Kidney (tissue), 13 donors: ENCODE measurements at regions not wholly inside any gene's neighbourhood (a gene's known extent, or its start where the extent isn't known, plus 50 kb on each side); places are given as distances from the start of the nearest gene placed in this dataset.
A peak's percentile ranks its signal among the peaks of the same experiment; 100 is the strongest.

ENCODE experiments used
- DNase-seq, 5 donors: peaks; one replicate each; pipeline ENCODE4 v3.0.0-alpha.2; 2013 to 2020
- FAIRE-seq: peaks from 2 replicates; lab custom pipeline; 2012; peaks lifted over from hg19 to GRCh38; lab: Jason Lieb, UNC
- H3K27ac ChIP-seq, 2 donors: one replicate each; pipeline ENCODE4 v1.7.0; 2013; ENCODE audit warnings: low read depth in 2 of 2, low read length in 2 of 2, inconsistent platforms in 1 of 2
- H3K27me3 ChIP-seq: one replicate; pipeline ENCODE4 v1.7.1; 2013; ENCODE audit warnings: low read length, inconsistent platforms; ENCODE audit not compliant: control insufficient read depth, insufficient read depth
- H3K36me3 ChIP-seq, 3 donors: one replicate each; pipeline versions ENCODE4 v1.7.0 to v1.7.1; 2013; ENCODE audit warnings: low read length in 3 of 3, control low read depth in 1 of 3, inconsistent platforms in 1 of 3; ENCODE audit not compliant: insufficient read depth in 3 of 3, control insufficient read depth in 2 of 3
- H3K4me1 ChIP-seq, 3 donors: one replicate each; pipeline versions ENCODE4 v1.7.0 to v1.7.1; 2013; ENCODE audit warnings: low read length in 3 of 3, inconsistent platforms in 1 of 3, low read depth in 1 of 3; ENCODE audit not compliant: control insufficient read depth in 2 of 3, insufficient read depth in 2 of 3
- H3K4me3 ChIP-seq, 3 donors: one replicate each; pipeline versions ENCODE4 v1.7.0 to v1.8.1; 2013; ENCODE audit warnings: low read length in 3 of 3, control low read depth in 1 of 3, inconsistent platforms in 1 of 3
- H3K9ac ChIP-seq, 3 donors: one replicate each; pipeline versions ENCODE4 v1.7.0 to v1.7.1; 2013; ENCODE audit warnings: low read length in 3 of 3, control low read depth in 1 of 3, inconsistent platforms in 1 of 3
- H3K9me3 ChIP-seq, 3 donors: one replicate each; pipeline versions ENCODE4 v1.7.0 to v1.7.1; 2013; ENCODE audit warnings: low read length in 3 of 3, control low read depth in 1 of 3, inconsistent platforms in 1 of 3; ENCODE audit not compliant: control insufficient read depth in 2 of 3, insufficient read depth in 1 of 3
- intact Hi-C: fragments of 100-400 bp; cut with DNase I; formaldehyde crosslinking; loops from one replicate; pipeline ENCODE4 v1.11.1; 2022
- TF ChIP-seq, protein P1 (sequence below): IDR thresholded peaks from 3 replicates; pipeline ENCODE4 v1.5.1; 2012; ENCODE audit warnings: mild to moderate bottlenecking, moderate library complexity, borderline replicate concordance; ENCODE audit not compliant: insufficient read depth; ENCODE audit errors: extremely low read depth
- donor health status: control.
- donor health status: control.
- donor health status: control.
- donor health status: control.
- donor health status: control.
- donor health status: DM: yes; HTN: yes; CAD: no.
- donor health status: Normal renal cell carcinoma (clear cell type).

- FAIRE-seq (no peak), DNase-seq (no peak)
- Histone ChIP-seq H3K4me1 (no peaks in the 10 kb centered on the region), H3K27ac (no peak overlapping the region), H3K27me3 (no peaks in the 10 kb centered on the region), H3K9ac (no peak overlapping the region), H3K4me3 (no peak overlapping the region), H3K9me3 (no peaks in the 10 kb centered on the region), H3K36me3 (no peaks in the 10 kb centered on the region)
- TF ChIP-seq, protein P1, sequence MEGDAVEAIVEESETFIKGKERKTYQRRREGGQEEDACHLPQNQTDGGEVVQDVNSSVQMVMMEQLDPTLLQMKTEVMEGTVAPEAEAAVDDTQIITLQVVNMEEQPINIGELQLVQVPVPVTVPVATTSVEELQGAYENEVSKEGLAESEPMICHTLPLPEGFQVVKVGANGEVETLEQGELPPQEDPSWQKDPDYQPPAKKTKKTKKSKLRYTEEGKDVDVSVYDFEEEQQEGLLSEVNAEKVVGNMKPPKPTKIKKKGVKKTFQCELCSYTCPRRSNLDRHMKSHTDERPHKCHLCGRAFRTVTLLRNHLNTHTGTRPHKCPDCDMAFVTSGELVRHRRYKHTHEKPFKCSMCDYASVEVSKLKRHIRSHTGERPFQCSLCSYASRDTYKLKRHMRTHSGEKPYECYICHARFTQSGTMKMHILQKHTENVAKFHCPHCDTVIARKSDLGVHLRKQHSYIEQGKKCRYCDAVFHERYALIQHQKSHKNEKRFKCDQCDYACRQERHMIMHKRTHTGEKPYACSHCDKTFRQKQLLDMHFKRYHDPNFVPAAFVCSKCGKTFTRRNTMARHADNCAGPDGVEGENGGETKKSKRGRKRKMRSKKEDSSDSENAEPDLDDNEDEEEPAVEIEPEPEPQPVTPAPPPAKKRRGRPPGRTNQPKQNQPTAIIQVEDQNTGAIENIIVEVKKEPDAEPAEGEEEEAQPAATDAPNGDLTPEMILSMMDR = no peak
- intact Hi-C loops = no loop called here
Measured at GRCh38 chr2:107731435-107731834, 95.3 kb upstream of the RGPD4 start.

DNA sequence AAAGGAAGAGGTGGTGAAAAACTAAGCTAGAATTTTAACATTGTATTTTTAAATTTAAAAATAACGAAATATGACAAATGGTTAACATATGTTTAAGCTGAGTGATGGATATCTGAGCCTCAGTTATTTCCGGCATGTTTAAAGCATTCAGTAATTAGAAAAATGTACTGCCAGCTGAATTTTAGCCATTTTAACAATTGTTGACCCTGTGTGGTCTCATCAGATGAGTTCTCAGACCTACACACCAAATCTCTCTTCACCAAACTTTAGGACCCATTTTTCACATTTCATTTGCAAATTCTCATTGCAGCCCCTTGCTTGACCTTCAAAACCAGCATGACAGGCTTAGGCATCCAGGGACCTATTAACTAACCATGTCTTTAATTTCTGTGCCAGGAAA, 91.5 kb upstream of the RGPD4 start:
- no peaks in the 10 kb centered on the region for H3K36me3 ChIP-seq
- H3K27ac ChIP-seq = no peak overlapping the region
- no peak overlapping the region for H3K9ac ChIP-seq
- DNase-seq (peak in 1 of 5 donors; percentile 6), FAIRE-seq (no peak)
- H3K4me3 ChIP-seq = no peak overlapping the region
- TF ChIP-seq, protein P1 = no peak
- no peaks in the 10 kb centered on the region for H3K27me3 ChIP-seq
- H3K4me1 ChIP-seq = no peaks in the 10 kb centered on the region
- intact Hi-C loops = no loop called here
- no peaks in the 10 kb centered on the region for H3K9me3 ChIP-seq

DNA sequence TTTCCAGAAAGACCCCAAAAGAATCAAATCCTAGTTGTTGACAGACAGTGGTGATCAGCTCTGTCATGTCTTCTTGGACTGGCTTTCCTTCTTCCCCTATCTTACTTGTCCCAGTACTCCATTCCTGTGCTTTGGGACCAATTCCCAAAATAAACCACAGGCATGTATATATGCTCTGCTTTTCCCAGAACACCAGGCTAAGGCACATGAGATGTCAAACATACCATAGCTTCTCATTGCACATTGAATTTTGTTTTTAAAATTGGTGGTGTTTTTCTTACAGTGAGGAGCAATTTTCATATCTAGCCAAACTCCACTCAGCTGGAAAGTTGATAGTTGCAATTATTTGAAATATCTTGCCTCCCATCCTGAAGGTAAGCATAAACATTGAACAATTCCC, 88.9 kb upstream of the RGPD4 start:
- Histone ChIP-seq H3K27me3 (no peaks in the 10 kb centered on the region), H3K9me3 (no peaks in the 10 kb centered on the region), H3K4me3 (no peak overlapping the region), H3K36me3 (no peaks in the 10 kb centered on the region), H3K4me1 (no peaks in the 10 kb centered on the region), H3K9ac (no peak overlapping the region), H3K27ac (no peak overlapping the region)
- peak in 1 of 5 donors; percentile 25 for DNase-seq
- TF ChIP-seq, protein P1 = no peak
- no peak for FAIRE-seq
- intact Hi-C loops = no loop called here

GRCh38 chr2:107738266-107738665, 88.4 kb upstream of the RGPD4 start:
- H3K27me3 ChIP-seq = no peaks in the 10 kb centered on the region
- no peak overlapping the region for H3K4me3 ChIP-seq
- DNase-seq (peak in 3 of 5 donors; percentile 27 to 86 (median 78)), FAIRE-seq (no peak)
- no peak overlapping the region for H3K9ac ChIP-seq
- no peaks in the 10 kb centered on the region for H3K36me3 ChIP-seq
- intact Hi-C loops = no loop called here
- H3K27ac ChIP-seq = no peak overlapping the region
- no peaks in the 10 kb centered on the region for H3K9me3 ChIP-seq
- TF ChIP-seq, protein P1 = no peak
- H3K4me1 ChIP-seq = no peaks in the 10 kb centered on the region
